Left ventricle myocardium inferior (tissue), 1 donor: ENCODE measurements at regions not wholly inside any gene's neighbourhood (a gene's known extent, or its start where the extent isn't known, plus 50 kb on each side); places are given as distances from the start of the nearest gene placed in this dataset.

Experiments used
- DNase-seq: peaks from one replicate; pipeline ENCODE4 v3.0.0-alpha.2; 2020
- H3K27ac ChIP-seq: fragments of 200-600 bp; replicated peaks from 2 replicates; pipeline ENCODE4 v1.8.0; 2021
- H3K27me3 ChIP-seq: fragments of 200-600 bp; 2 replicates; pipeline ENCODE4 v1.8.0; 2021; ENCODE audit warnings: low read depth
- H3K36me3 ChIP-seq: fragments of 200-600 bp; 2 replicates; pipeline ENCODE4 v1.8.0; 2021
- H3K4me1 ChIP-seq: fragments of 200-600 bp; 2 replicates; pipeline ENCODE4 v1.8.0; 2021
- H3K4me3 ChIP-seq: fragments of 200-600 bp; 2 replicates; pipeline ENCODE4 v1.8.0; 2021; ENCODE audit warnings: mild to moderate bottlenecking, moderate library complexity
- H3K9me3 ChIP-seq: fragments of 200-600 bp; replicated peaks from 2 replicates; pipeline ENCODE4 v1.8.0; 2021
- CTCF ChIP-seq: fragments of 200-600 bp; IDR thresholded peaks from 2 replicates; pipeline ENCODE4 v1.8.0; 2021; ENCODE audit warnings: antibody characterized with exemption, mild to moderate bottlenecking, borderline replicate concordance
- intact Hi-C: fragments of 100-400 bp; cut with micrococcal nuclease; formaldehyde crosslinking; loops from one replicate; pipeline ENCODE4 v1.11.0; 2022
- donor health status: DM: no; HTN: yes; CAD: no; lungs with severe emphysema.

GRCh38 chr18:77818328-77818727 is 568.7 kb downstream of the GALR1 start:
- H3K36me3 ChIP-seq, result no peaks in the 10 kb centered on the region
- no peak for TF ChIP-seq CTCF
- no peaks in the 10 kb centered on the region for H3K4me1 ChIP-seq

GRCh38 chr18:77820472-77820871 is 570.8 kb downstream of the GALR1 start:
- no peak for DNase-seq
- H3K27ac ChIP-seq, result no peak overlapping the region
- H3K4me3 ChIP-seq, result no peak overlapping the region
- intact Hi-C loops, result no loop called here
- TF ChIP-seq CTCF, result no peak
- no peaks in the 10 kb centered on the region for H3K4me1 ChIP-seq
- H3K9me3 ChIP-seq, result peaks cover 14% of the 10 kb centered on the region
- H3K36me3 ChIP-seq, result no peaks in the 10 kb centered on the region
- H3K27me3 ChIP-seq, result peaks cover 3% of the 10 kb centered on the region

More at GRCh38 chr18:77818328-77818727, 568.7 kb downstream of the GALR1 start:
- intact Hi-C loops, result no loop called here
- peaks cover 18% of the 10 kb centered on the region for H3K9me3 ChIP-seq
- H3K27ac ChIP-seq, result no peak overlapping the region
- H3K27me3 ChIP-seq, result peaks cover 3% of the 10 kb centered on the region
- DNase-seq, result no peak
- H3K4me3 ChIP-seq, result no peak overlapping the region

GRCh38 chr18:77821892-77822291 is 572.2 kb downstream of the GALR1 start:
- DNase-seq, result no peak
- no peaks in the 10 kb centered on the region for H3K4me1 ChIP-seq
- intact Hi-C loops, result no loop called here
- peaks cover 5% of the 10 kb centered on the region for H3K9me3 ChIP-seq
- TF ChIP-seq CTCF, result no peak
- H3K36me3 ChIP-seq, result no peaks in the 10 kb centered on the region
- H3K27ac ChIP-seq, result no peak overlapping the region
- H3K4me3 ChIP-seq, result no peak overlapping the region
- H3K27me3 ChIP-seq, result peaks cover 3% of the 10 kb centered on the region

GRCh38 chr18:77822632-77823031 is 573.0 kb downstream of the GALR1 start:
- Histone ChIP-seq H3K9me3 (peaks cover 13% of the 10 kb centered on the region), H3K4me3 (no peak overlapping the region), H3K36me3 (no peaks in the 10 kb centered on the region), H3K4me1 (no peaks in the 10 kb centered on the region), H3K27ac (no peak overlapping the region), H3K27me3 (peaks cover 3% of the 10 kb centered on the region)
- no peak for DNase-seq
- intact Hi-C loops, result no loop called here
- no peak for TF ChIP-seq CTCF

- H3K27ac ChIP-seq, result no peak overlapping the region
- H3K27me3 ChIP-seq, result no peaks in the 10 kb centered on the region
- no peaks in the 10 kb centered on the region for H3K4me1 ChIP-seq
- H3K9me3 ChIP-seq, result no peaks in the 10 kb centered on the region
- intact Hi-C loops, result no loop called here
- no peak for TF ChIP-seq CTCF
- DNase-seq, result no peak
- no peaks in the 10 kb centered on the region for H3K36me3 ChIP-seq
- H3K4me3 ChIP-seq, result no peak overlapping the region
Observed at GRCh38 chr18:77833807-77834206, 584.2 kb downstream of the GALR1 start.

GRCh38 chr18:77851802-77852201 is 602.2 kb downstream of the GALR1 start:
- Histone ChIP-seq H3K27me3 (peaks cover 41% of the 10 kb centered on the region), H3K9me3 (no peaks in the 10 kb centered on the region), H3K27ac (no peak overlapping the region), H3K4me3 (no peak overlapping the region), H3K36me3 (no peaks in the 10 kb centered on the region), H3K4me1 (no peaks in the 10 kb centered on the region)
- DNase-seq, result no peak
- intact Hi-C loops, result no loop called here
- TF ChIP-seq CTCF, result no peak
